ENCODE measurements at regions not wholly inside any gene's neighbourhood (a gene's known extent, or its start where the extent isn't known, plus 50 kb on each side); places are given as distances from the start of the nearest gene placed in this dataset.

- Histone ChIP-seq H3K36me3 (ENCODE audit: low read depth) (no peaks in the 10 kb centered on the region), H3K27me3 (ENCODE audit: insufficient read depth, poor library complexity, severe bottlenecking) (no peaks in the 10 kb centered on the region), H3K4me1 (ENCODE audit: insufficient read depth, poor library complexity, severe bottlenecking) (no peaks in the 10 kb centered on the region), H3K27ac (ENCODE audit: poor library complexity, severe bottlenecking) (no peak overlapping the region), H3K9me3 (ENCODE audit: severe bottlenecking) (no peaks in the 10 kb centered on the region), H3K4me3 (ENCODE audit: severe bottlenecking) (no peak overlapping the region)
- TF ChIP-seq CTCF (IDR thresholded peaks at IDR 0.05; ENCODE audit: poor library complexity, severe bottlenecking), result no peak
- peak; percentile 31; the same call in 1 of the 3 replicates for ATAC-seq (ENCODE audit: low read depth)
- no peak for DNase-seq (ENCODE audit: low spot score)
These were observed 315.6 kb downstream of the HS3ST3B1 start for GRCh38 chr17:14616528-14616927.

GRCh38 chr17:14605267-14605599 lies 304.4 kb downstream of the HS3ST3B1 start:
- no peak for ATAC-seq (ENCODE audit: low read depth)
- no peaks in the 10 kb centered on the region for H3K9me3 ChIP-seq (ENCODE audit: severe bottlenecking)
- H3K27me3 ChIP-seq (ENCODE audit: insufficient read depth, poor library complexity, severe bottlenecking), result no peaks in the 10 kb centered on the region
- no peak overlapping the region for H3K27ac ChIP-seq (ENCODE audit: poor library complexity, severe bottlenecking)
- H3K4me3 ChIP-seq (ENCODE audit: severe bottlenecking), result no peak overlapping the region
- H3K36me3 ChIP-seq (ENCODE audit: low read depth), result no peaks in the 10 kb centered on the region; the same call in 1 of the 2 replicates
- no peak for TF ChIP-seq CTCF (IDR thresholded peaks at IDR 0.05; ENCODE audit: poor library complexity, severe bottlenecking)
- no peak for DNase-seq (ENCODE audit: low spot score)
- no peaks in the 10 kb centered on the region for H3K4me1 ChIP-seq (ENCODE audit: insufficient read depth, poor library complexity, severe bottlenecking)

- Histone ChIP-seq H3K4me3 (ENCODE audit: severe bottlenecking) (no peak overlapping the region), H3K9me3 (ENCODE audit: severe bottlenecking) (no peaks in the 10 kb centered on the region), H3K4me1 (ENCODE audit: insufficient read depth, poor library complexity, severe bottlenecking) (no peaks in the 10 kb centered on the region), H3K27ac (ENCODE audit: poor library complexity, severe bottlenecking) (no peak overlapping the region), H3K27me3 (ENCODE audit: insufficient read depth, poor library complexity, severe bottlenecking) (no peaks in the 10 kb centered on the region), H3K36me3 (ENCODE audit: low read depth) (no peaks in the 10 kb centered on the region; the same call in 1 of the 2 replicates)
- DNase-seq (ENCODE audit: low spot score) (no peak), ATAC-seq (ENCODE audit: low read depth) (no peak)
- TF ChIP-seq CTCF (IDR thresholded peaks at IDR 0.05; ENCODE audit: poor library complexity, severe bottlenecking), result no peak
These were observed 303.8 kb downstream of the HS3ST3B1 start for GRCh38 chr17:14604591-14605266.

GRCh38 chr17:14596224-14596623 lies 295.3 kb downstream of the HS3ST3B1 start:
- no peaks in the 10 kb centered on the region for H3K36me3 ChIP-seq (ENCODE audit: low read depth)

More at GRCh38 chr17:14596224-14596623, 295.3 kb downstream of the HS3ST3B1 start:
- H3K27ac ChIP-seq (ENCODE audit: poor library complexity, severe bottlenecking), result no peak overlapping the region
- no peaks in the 10 kb centered on the region for H3K4me1 ChIP-seq (ENCODE audit: insufficient read depth, poor library complexity, severe bottlenecking)
- no peaks in the 10 kb centered on the region for H3K9me3 ChIP-seq (ENCODE audit: severe bottlenecking)
- no peak for DNase-seq (ENCODE audit: low spot score)
- no peak for TF ChIP-seq CTCF (IDR thresholded peaks at IDR 0.05; ENCODE audit: poor library complexity, severe bottlenecking)
- no peak overlapping the region for H3K4me3 ChIP-seq (ENCODE audit: severe bottlenecking)
- no peaks in the 10 kb centered on the region for H3K27me3 ChIP-seq (ENCODE audit: insufficient read depth, poor library complexity, severe bottlenecking)
- ATAC-seq (ENCODE audit: low read depth), result no peak

Data from RWPE2 (cell line).